D721Med (cell line): ENCODE measurements at regions not wholly inside any gene's neighbourhood (a gene's known extent, or its start where the extent isn't known, plus 50 kb on each side); places are given as distances from the start of the nearest gene placed in this dataset.
"Not testable (repeated sequence)": the region's sequence is repeated elsewhere in the genome, so short reads cannot be mapped to it uniquely, and the experiment has no call there.

Experiments used
- DNase-seq: peaks from one replicate; pipeline ENCODE4 v3.0.0; 2011; ENCODE audit warnings: low spot score; ENCODE audit not compliant: insufficient read length
- FAIRE-seq: peaks from 2 replicates; lab custom pipeline; 2011; peaks lifted over from hg19 to GRCh38; lab: Jason Lieb, UNC
- CTCF ChIP-seq: IDR thresholded peaks from 2 replicates; pipeline ENCODE4 v1.5.1; 2012; ENCODE audit warnings: mild to moderate bottlenecking, control low read depth; ENCODE audit not compliant: insufficient read depth; ENCODE audit errors: missing control alignments

GRCh38 chr17:27109346-27109745 lies 184.6 kb upstream of the WSB1 start:
- no peak for TF ChIP-seq CTCF
- no peak for DNase-seq
- no peak for FAIRE-seq

- FAIRE-seq (no peak), DNase-seq (no peak)
- no peak for TF ChIP-seq CTCF
Observed at GRCh38 chr17:27153005-27153404, 140.9 kb upstream of the WSB1 start.

- TF ChIP-seq CTCF, result no peak
- FAIRE-seq (no peak), DNase-seq (no peak)
Observed at GRCh38 chr17:27155866-27156265, 138.0 kb upstream of the WSB1 start.

GRCh38 chr17:27157297-27157696 lies 136.6 kb upstream of the WSB1 start:
- no peak for FAIRE-seq
- no peak for DNase-seq

GRCh38 chr17:27157898-27158297 lies 136.0 kb upstream of the WSB1 start:
- DNase-seq, result no peak
- TF ChIP-seq CTCF, result no peak
- no peak for FAIRE-seq

More at GRCh38 chr17:27157297-27157696, 136.6 kb upstream of the WSB1 start:
- TF ChIP-seq CTCF, result no peak

GRCh38 chr17:27158382-27158781 lies 135.5 kb upstream of the WSB1 start:
- no peak for FAIRE-seq
- no peak for TF ChIP-seq CTCF
- no peak for DNase-seq

- no peak for FAIRE-seq
- TF ChIP-seq CTCF, result no peak
- no peak for DNase-seq
Observed at GRCh38 chr17:27180322-27180721, 113.6 kb upstream of the WSB1 start.

- not testable (repeated sequence) for DNase-seq, FAIRE-seq
Observed at GRCh38 chr17:27181379-27181925, 112.5 kb upstream of the WSB1 start.
